ENCODE measurements at regions not wholly inside any gene's neighbourhood (a gene's known extent, or its start where the extent isn't known, plus 50 kb on each side); places are given as distances from the start of the nearest gene placed in this dataset.

DNA sequence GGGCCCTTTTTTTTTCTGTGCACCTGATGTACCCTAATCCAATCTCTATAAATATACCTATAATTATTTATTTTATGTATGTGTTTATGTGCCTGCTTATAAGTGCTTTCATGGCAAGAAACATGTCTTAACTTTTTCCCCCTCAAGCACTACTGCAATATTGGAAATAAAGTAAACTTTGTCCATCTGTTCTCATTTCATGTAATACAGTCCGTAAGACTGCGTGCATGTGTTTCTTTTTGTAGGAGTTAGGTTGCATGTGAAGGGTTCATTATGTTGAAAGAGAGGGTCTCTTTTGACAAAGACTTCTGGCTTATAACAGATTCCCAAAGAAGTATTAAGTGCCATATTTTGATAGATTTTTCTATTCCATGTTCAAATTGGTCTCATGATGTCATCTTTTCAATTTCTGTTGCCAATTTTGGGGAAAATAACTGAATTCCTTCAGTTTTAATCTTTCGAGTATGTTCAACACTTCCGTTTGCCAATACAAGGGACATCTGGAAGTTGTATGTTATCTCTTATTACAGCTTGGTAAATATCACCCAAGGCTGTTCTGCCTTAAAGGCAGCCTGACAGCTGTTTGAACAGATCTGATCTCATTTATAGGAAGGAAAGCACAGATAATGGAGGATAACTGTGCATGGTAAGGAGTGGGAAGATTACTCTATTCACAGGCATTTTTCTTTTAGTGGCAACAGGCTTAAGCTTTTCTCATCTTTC is 273.1 kb upstream of the SGO1 start:
- no peak overlapping the region for H2BK12ac ChIP-seq (ENCODE audit: low read depth, low read length)
- no peak for FAIRE-seq
- no peak overlapping the region for H2AFZ ChIP-seq (ENCODE audit: low read length)
- H3K56ac ChIP-seq (replicated peaks; ENCODE audit: insufficient read length, low read depth, low read length) = no peak overlapping the region
- H2AK5ac ChIP-seq (ENCODE audit: low read depth, low read length) = no peak overlapping the region
- ChIA-PET CTCF (ENCODE audit: partially characterized antibody) (interaction anchor here (0.6 kb wide), 1 partner anchor 1157 kb away, joined by 3 read pairs; no protein-coding TSS in a partner anchor), POLR2A (ENCODE audit: partially characterized antibody) (no interaction called here)
- no peak overlapping the region for H3K4ac ChIP-seq (replicated peaks; ENCODE audit: insufficient read length, low read depth, low read length)
- no peaks in the 10 kb centered on the region for H3K4me1 ChIP-seq (replicated peaks in 1 of 4; ENCODE audit: control insufficient read depth in 3 of 4, insufficient read depth in 4 of 4, low read length in 3 of 4)
- no peaks in the 10 kb centered on the region for H3K79me2 ChIP-seq (ENCODE audit: control insufficient read depth in 1 of 2, insufficient read depth in 2 of 2, low read length in 2 of 2)
- no peak overlapping the region for H2BK120ac ChIP-seq (replicated peaks; ENCODE audit: low read depth, low read length)
- no peaks in the 10 kb centered on the region; the same call in 1 of the 2 replicates for H3K23me2 ChIP-seq (ENCODE audit: low read depth, low read length)
- no peak overlapping the region for H3K9ac ChIP-seq (replicated peaks in 1 of 4; ENCODE audit: extremely low read depth in 1 of 4, low read depth in 3 of 4, low read length in 3 of 4)
- H4K20me1 ChIP-seq (replicated peaks in 1 of 2; ENCODE audit: control insufficient read depth in 1 of 2, insufficient read depth in 2 of 2, low read length in 2 of 2) = no peaks in the 10 kb centered on the region
- no peak overlapping the region for H4K5ac ChIP-seq (ENCODE audit: insufficient read length, low read depth, low read length)
- TF ChIP-seq GTF2F1 (IDR thresholded peaks at IDR 0.05; ENCODE audit: borderline replicate concordance, low read depth, low read length) (no peak), CBX5 (IDR thresholded peaks at IDR 0.05; ENCODE audit: low read depth, low read length) (no peak), NRF1 (IDR thresholded peaks at IDR 0.05; ENCODE audit: low read depth, low read length) (no peak), TAF1 (IDR thresholded peaks at IDR 0.05; ENCODE audit: low read depth, low read length) (no peak), KDM5A (IDR thresholded peaks at IDR 0.05; ENCODE audit: low read length) (no peak), SIRT6 (IDR thresholded peaks at IDR 0.05; ENCODE audit: low read length) (no peak), CEBPB (IDR thresholded peaks at IDR 0.05; ENCODE audit: low read depth, low read length) (no peak), ASH2L (IDR thresholded peaks at IDR 0.05; ENCODE audit: low read length) (no peak)
- TF ChIP-seq, protein P1, sequence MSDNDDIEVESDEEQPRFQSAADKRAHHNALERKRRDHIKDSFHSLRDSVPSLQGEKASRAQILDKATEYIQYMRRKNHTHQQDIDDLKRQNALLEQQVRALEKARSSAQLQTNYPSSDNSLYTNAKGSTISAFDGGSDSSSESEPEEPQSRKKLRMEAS (IDR thresholded peaks at IDR 0.05) = no peak
- H2BK20ac ChIP-seq (ENCODE audit: low read length) = no peak overlapping the region
- H3K4me3 ChIP-seq (ENCODE audit: extremely low read depth in 1 of 4, insufficient read depth in 2 of 4, low read depth in 3 of 4, low read length in 4 of 4) = no peak overlapping the region
- WGBS, 2 experiments (ENCODE audit: extremely low coverage in 1 of 2, insufficient coverage in 1 of 2, insufficient read length in 1 of 2, insufficient replicate concordance in 2 of 2, low coverage in 1 of 2, low lambda C conversion rate in 2 of 2, missing lambda C conversion rate in 1 of 2) = 71% methylated on average over 4 of the region's 4 CpGs; no CpG with 5 or more reads in 1 of the 2 experiments
- no peak overlapping the region for H2BK5ac ChIP-seq (ENCODE audit: low read depth, low read length)
- no peak overlapping the region for H3K23ac ChIP-seq (ENCODE audit: insufficient read length)
- no peak overlapping the region for H2BK15ac ChIP-seq (ENCODE audit: low read length)
- no peak overlapping the region for H4K8ac ChIP-seq (ENCODE audit: extremely low read depth, insufficient read depth, low read length)
- no peak overlapping the region for H3K14ac ChIP-seq (ENCODE audit: insufficient read length)
- H3K9me3 ChIP-seq (ENCODE audit: insufficient read depth in 2 of 2, low read depth in 1 of 2, low read length in 1 of 2) = peaks cover 13 to 16% of the 10 kb centered on the region in 2 experiments; a peak in 3 of 4 replicates
- no peak for DNase-seq (ENCODE audit: low read depth in 1 of 2, low spot score in 2 of 2)
- no peak overlapping the region for H4K91ac ChIP-seq (replicated peaks; ENCODE audit: insufficient read length, low read length)
- no peaks in the 10 kb centered on the region for H3K27me3 ChIP-seq (replicated peaks in 1 of 4; ENCODE audit: control insufficient read depth in 3 of 4, extremely low read depth in 1 of 4, insufficient read depth in 3 of 4, low read length in 3 of 4)
- H3K79me1 ChIP-seq (ENCODE audit: low read depth, low read length) = no peaks in the 10 kb centered on the region
- no peak overlapping the region for H3K4me2 ChIP-seq (ENCODE audit: insufficient read depth in 1 of 2, low read depth in 2 of 2, low read length in 2 of 2)
- no peak overlapping the region for H3K18ac ChIP-seq (ENCODE audit: extremely low read depth, low read length)
- H3K36me3 ChIP-seq (ENCODE audit: control insufficient read depth in 2 of 4, insufficient read depth in 4 of 4, low read length in 3 of 4) = no peaks in the 10 kb centered on the region; a peak in 1 of 8 replicates
- H3K27ac ChIP-seq (ENCODE audit: low read depth, low read length) = no peak overlapping the region
